Omental fat pad (tissue), 3 donors: ENCODE measurements at regions not wholly inside any gene's neighbourhood (a gene's known extent, or its start where the extent isn't known, plus 50 kb on each side); places are given as distances from the start of the nearest gene placed in this dataset.
"Not testable (repeated sequence)": the region's sequence is repeated elsewhere in the genome, so short reads cannot be mapped to it uniquely, and the experiment has no call there.

ENCODE experiments used
- ATAC-seq: fragments of 150-250 bp; one replicate; pipeline ENCODE4 v1.9.1; 2016; ENCODE audit warnings: mild to moderate bottlenecking, moderate library complexity; ENCODE audit not compliant: low FRiP score
- DNase-seq: peaks from one replicate; pipeline ENCODE4 v3.0.0-alpha.2; 2019; ENCODE audit warnings: low spot score
- TF ChIP-seq, protein P1 (sequence below), 3 donors: fragments of 450-650 bp; IDR thresholded peaks; one replicate each; pipeline ENCODE4 v1.5.1; 2016 to 2017; ENCODE audit warnings: antibody characterized with exemption in 3 of 3, mild to moderate bottlenecking in 3 of 3, moderate library complexity in 2 of 3

- TF ChIP-seq, protein P1, sequence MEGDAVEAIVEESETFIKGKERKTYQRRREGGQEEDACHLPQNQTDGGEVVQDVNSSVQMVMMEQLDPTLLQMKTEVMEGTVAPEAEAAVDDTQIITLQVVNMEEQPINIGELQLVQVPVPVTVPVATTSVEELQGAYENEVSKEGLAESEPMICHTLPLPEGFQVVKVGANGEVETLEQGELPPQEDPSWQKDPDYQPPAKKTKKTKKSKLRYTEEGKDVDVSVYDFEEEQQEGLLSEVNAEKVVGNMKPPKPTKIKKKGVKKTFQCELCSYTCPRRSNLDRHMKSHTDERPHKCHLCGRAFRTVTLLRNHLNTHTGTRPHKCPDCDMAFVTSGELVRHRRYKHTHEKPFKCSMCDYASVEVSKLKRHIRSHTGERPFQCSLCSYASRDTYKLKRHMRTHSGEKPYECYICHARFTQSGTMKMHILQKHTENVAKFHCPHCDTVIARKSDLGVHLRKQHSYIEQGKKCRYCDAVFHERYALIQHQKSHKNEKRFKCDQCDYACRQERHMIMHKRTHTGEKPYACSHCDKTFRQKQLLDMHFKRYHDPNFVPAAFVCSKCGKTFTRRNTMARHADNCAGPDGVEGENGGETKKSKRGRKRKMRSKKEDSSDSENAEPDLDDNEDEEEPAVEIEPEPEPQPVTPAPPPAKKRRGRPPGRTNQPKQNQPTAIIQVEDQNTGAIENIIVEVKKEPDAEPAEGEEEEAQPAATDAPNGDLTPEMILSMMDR (IDR thresholded peaks at IDR 0.05): no peak
- no peak for DNase-seq
- ATAC-seq: no peak
Measured at GRCh38 chr12:58665375-58665774, 254.9 kb downstream of the LRIG3 start.

DNA sequence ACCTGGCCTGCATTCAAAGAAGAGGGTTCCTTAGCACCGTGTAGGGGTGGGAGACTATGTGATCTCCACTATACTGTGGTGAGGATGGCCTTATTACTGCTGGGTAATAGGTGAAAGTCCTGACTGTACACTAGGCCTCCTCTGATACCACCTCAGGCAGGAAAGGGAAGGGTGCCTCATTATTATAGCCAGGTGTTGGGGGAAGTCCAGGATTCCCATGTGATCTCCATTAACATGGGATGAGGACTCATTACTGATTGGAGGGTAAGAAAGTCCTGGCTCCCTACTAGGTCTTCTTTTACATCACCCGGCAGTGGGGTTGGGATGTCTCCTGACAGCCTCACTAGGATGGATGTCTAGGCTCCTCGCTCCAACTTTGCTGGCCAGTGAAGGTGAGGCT, 252.1 kb downstream of the LRIG3 start:
- TF ChIP-seq, protein P1 (IDR thresholded peaks at IDR 0.05): no peak
- DNase-seq (no peak), ATAC-seq (no peak)

DNA sequence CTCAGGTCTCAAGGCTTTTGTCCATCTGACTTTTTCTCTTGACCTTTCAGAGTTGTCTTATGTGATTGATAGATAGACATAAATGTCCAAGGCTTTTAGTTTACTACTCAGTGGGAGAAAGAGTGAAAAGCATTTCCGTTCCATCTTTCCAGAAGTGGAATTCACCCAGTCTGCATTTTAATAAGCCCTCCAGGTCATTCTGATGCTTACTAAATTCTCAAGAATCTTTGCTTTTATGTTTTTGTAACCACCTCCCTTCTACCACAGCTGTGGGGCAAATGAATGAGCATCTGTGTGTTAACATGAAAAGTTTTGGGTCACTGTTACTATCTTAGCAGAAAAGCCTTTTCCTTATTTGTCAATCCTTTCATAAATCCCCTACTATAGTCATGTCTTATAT, 251.4 kb downstream of the LRIG3 start:
- TF ChIP-seq, protein P1 (IDR thresholded peaks at IDR 0.05): no peak
- ATAC-seq (no peak), DNase-seq (no peak)

- DNase-seq (no peak), ATAC-seq (no peak)
- TF ChIP-seq, protein P1 (IDR thresholded peaks at IDR 0.05): no peak
Measured at GRCh38 chr12:58670623-58671022, 249.7 kb downstream of the LRIG3 start.

DNA sequence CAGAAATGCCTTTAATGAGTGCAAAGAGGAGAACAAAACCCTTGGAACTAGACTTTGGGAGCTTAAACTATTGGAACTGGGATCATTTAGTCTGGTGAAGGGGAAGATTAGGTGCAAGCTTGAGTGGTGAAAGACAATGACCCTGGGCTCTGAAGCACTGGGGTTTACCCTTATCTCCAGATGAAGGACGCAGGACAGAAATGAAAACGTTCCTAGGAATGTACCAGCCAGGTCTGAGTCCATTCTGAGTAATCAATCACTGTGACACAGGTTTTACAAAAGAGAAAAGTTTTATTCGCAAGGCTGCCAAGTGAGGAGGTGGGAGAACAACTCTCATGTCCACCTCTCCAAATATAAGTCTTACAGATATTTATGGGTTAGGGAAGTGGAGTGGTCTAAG, 249.1 kb downstream of the LRIG3 start:
- TF ChIP-seq, protein P1 (IDR thresholded peaks at IDR 0.05): no peak
- DNase-seq: no peak
- ATAC-seq: no peak

GRCh38 chr12:58673021-58673420, 247.3 kb downstream of the LRIG3 start:
- ATAC-seq (no peak), DNase-seq (no peak)
- TF ChIP-seq, protein P1 (IDR thresholded peaks at IDR 0.05): no peak

DNA sequence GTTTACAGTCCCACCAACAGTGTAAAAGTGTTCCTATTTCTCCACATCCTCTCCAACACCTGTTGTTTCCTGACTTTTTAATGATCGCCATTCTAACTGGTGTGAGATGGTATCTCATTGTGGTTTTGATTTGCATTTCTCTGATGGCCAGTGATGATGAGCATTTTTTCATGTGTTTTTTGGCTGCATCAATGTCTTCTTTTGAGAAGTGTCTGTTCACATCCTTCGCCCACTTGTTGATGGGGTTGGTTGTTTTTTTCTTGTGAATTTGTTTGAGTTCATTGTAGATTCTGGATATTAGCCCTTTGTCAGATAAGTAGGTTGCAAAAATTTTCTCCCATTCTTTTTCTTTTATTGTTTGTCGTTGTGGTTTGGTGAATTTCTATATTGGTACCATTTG, 242.5 kb downstream of the LRIG3 start:
- DNase-seq, ATAC-seq: not testable (repeated sequence)

GRCh38 chr12:58678753-58679152, 241.6 kb downstream of the LRIG3 start:
- DNase-seq: no peak
- ATAC-seq: no peak
- TF ChIP-seq, protein P1 (IDR thresholded peaks at IDR 0.05): no peak
